IMR-90 (cell line): ENCODE measurements at regions not wholly inside any gene's neighbourhood (a gene's known extent, or its start where the extent isn't known, plus 50 kb on each side); places are given as distances from the start of the nearest gene placed in this dataset.

Experiments
- ATAC-seq: fragments of 200-7000 bp; cut with Tn5 transposase; 2 replicates; pipeline ENCODE4 v1.9.1; 2020; ENCODE audit warnings: low read depth, mild to moderate bottlenecking, moderate library complexity
- BruUV-seq: library from RNA; stranded (reverse); fragments of 400-500 nt; replicated peaks from 2 replicates; lab custom pipeline; 2021; lab: Mats Ljungman, UMichigan
- CTCF ChIA-PET: fragments of 300-600 bp; formaldehyde crosslinking; extraction: SDS; loops from one replicate; lab custom pipeline; 2021; ENCODE audit warnings: antibody characterized with exemption; lab: Yijun Ruan, JAX
- POLR2A ChIA-PET: fragments of 300-600 bp; sonication (Branson Sonifier 250); formaldehyde crosslinking; loops from one replicate; lab custom pipeline; 2022; ENCODE audit warnings: antibody characterized with exemption; ENCODE audit not compliant: unreplicated experiment; lab: Charles Lee
- DNase-seq: peaks from one replicate; pipeline ENCODE4 v3.0.0; 2013
- H2AFZ ChIP-seq: replicated peaks from 2 replicates; pipeline ENCODE3; 2013; ENCODE audit warnings: low read length, mild to moderate bottlenecking; ENCODE audit not compliant: poor library complexity
- H2AK5ac ChIP-seq: 2 replicates; pipeline ENCODE4 v1.6.1; 2013; ENCODE audit warnings: low read depth, low read length, inconsistent platforms
- H2AK9ac ChIP-seq: replicated peaks from 2 replicates; pipeline ENCODE3; 2013; ENCODE audit warnings: mild to moderate bottlenecking, low read depth, low read length, moderate library complexity; ENCODE audit not compliant: poor library complexity
- H2BK120ac ChIP-seq: 2 replicates; pipeline ENCODE4 v1.6.1; 2013; ENCODE audit warnings: low read depth, low read length, inconsistent platforms
- H2BK15ac ChIP-seq: 3 replicates; pipeline ENCODE4 v1.6.1; 2013; ENCODE audit warnings: low read depth, low read length, inconsistent platforms
- H2BK20ac ChIP-seq: 2 replicates; pipeline ENCODE4 v1.6.1; 2013; ENCODE audit warnings: low read depth, mild to moderate bottlenecking, inconsistent platforms, low read length, moderate library complexity
- H2BK5ac ChIP-seq: 2 replicates; pipeline ENCODE4 v1.6.1; 2013; ENCODE audit warnings: mild to moderate bottlenecking, low read depth, low read length, inconsistent platforms; ENCODE audit not compliant: poor library complexity, severe bottlenecking
- H3K14ac ChIP-seq: replicated peaks from 2 replicates; pipeline ENCODE4 v1.6.1; 2013; ENCODE audit warnings: low read depth, low read length, inconsistent platforms
- H3K18ac ChIP-seq: 2 replicates; pipeline ENCODE4 v1.6.1; 2013; ENCODE audit warnings: low read depth, low read length, control low read depth
- H3K23ac ChIP-seq: 2 replicates; pipeline ENCODE4 v1.6.1; 2013; ENCODE audit warnings: low read depth, low read length, inconsistent platforms
- H3K27ac ChIP-seq: 2 replicates; pipeline ENCODE4 v1.5.1; 2013; ENCODE audit warnings: mild to moderate bottlenecking, control low read depth, low read length; ENCODE audit not compliant: insufficient read depth
- H3K27me3 ChIP-seq: 2 replicates; pipeline ENCODE4 v1.6.1; 2013; ENCODE audit warnings: low read length; ENCODE audit not compliant: control insufficient read depth, insufficient read depth
- H3K36me3 ChIP-seq: 2 replicates; pipeline ENCODE4 v1.6.1; 2013; ENCODE audit warnings: low read length, mixed read lengths; ENCODE audit not compliant: control insufficient read depth, insufficient read depth
- H3K4ac ChIP-seq: 2 replicates; pipeline ENCODE4 v1.6.1; 2013; ENCODE audit warnings: low read depth, low read length, inconsistent platforms
- H3K4me1 ChIP-seq: 2 replicates; pipeline ENCODE4 v1.6.1; 2013; ENCODE audit warnings: low read length, mixed read lengths; ENCODE audit not compliant: control insufficient read depth, insufficient read depth
- H3K4me2 ChIP-seq: 2 replicates; pipeline ENCODE4 v1.6.1; 2013; ENCODE audit warnings: low read depth, mild to moderate bottlenecking, control low read depth, low read length, moderate library complexity
- H3K4me3 ChIP-seq: 2 replicates; pipeline ENCODE4 v1.5.1; 2013; ENCODE audit warnings: low read depth, mild to moderate bottlenecking, control low read depth, low read length, moderate library complexity; ENCODE audit not compliant: insufficient read depth
- H3K56ac ChIP-seq: 2 replicates; pipeline ENCODE4 v1.6.1; 2013; ENCODE audit warnings: low read length, inconsistent platforms; ENCODE audit not compliant: insufficient read depth; ENCODE audit errors: extremely low read depth
- H3K79me1 ChIP-seq, 2 experiments: 2 replicates each; pipeline ENCODE4 v1.6.1; 2013; ENCODE audit warnings: low read length in 2 of 2, inconsistent platforms in 1 of 2, low read depth in 1 of 2
- H3K9ac ChIP-seq: 2 replicates; pipeline ENCODE4 v1.6.1; 2013; ENCODE audit warnings: low read depth, low read length, control low read depth
- H3K9me1 ChIP-seq: 2 replicates; pipeline ENCODE4 v1.6.1; 2013; ENCODE audit warnings: low read length, inconsistent platforms; ENCODE audit not compliant: insufficient read depth
- H3K9me3 ChIP-seq: 2 replicates; pipeline ENCODE4 v1.6.1; 2013; ENCODE audit warnings: low read length; ENCODE audit not compliant: control insufficient read depth, insufficient read depth
- H4K20me1 ChIP-seq: 2 replicates; pipeline ENCODE4 v1.6.1; 2013; ENCODE audit warnings: low read length, inconsistent platforms; ENCODE audit not compliant: insufficient read depth
- H4K5ac ChIP-seq: 2 replicates; pipeline ENCODE4 v1.6.1; 2013; ENCODE audit warnings: mild to moderate bottlenecking, low read depth, low read length, control low read depth
- H4K8ac ChIP-seq, 2 experiments: 2 replicates each; pipeline ENCODE4 v1.6.1; 2013; ENCODE audit warnings: low read depth in 2 of 2, low read length in 2 of 2, control low read depth in 1 of 2, inconsistent platforms in 1 of 2
- H4K91ac ChIP-seq: 2 replicates; pipeline ENCODE4 v1.6.1; 2013; ENCODE audit warnings: low read depth, low read length, inconsistent platforms; ENCODE audit not compliant: insufficient read depth
- BHLHE40 ChIP-seq: fragments of 150-350 bp; IDR thresholded peaks from 2 replicates; pipeline ENCODE4 v1.6.1; 2016; ENCODE audit warnings: mild to moderate bottlenecking, low read depth, low read length
- CEBPB ChIP-seq: IDR thresholded peaks from 2 replicates; pipeline ENCODE4 v1.6.1; 2012; ENCODE audit warnings: low read depth, low read length, improper control_type of control experiment
- CHD1 ChIP-seq: IDR thresholded peaks from 2 replicates; pipeline ENCODE4 v1.6.1; 2012; ENCODE audit warnings: low read depth, low read length, improper control_type of control experiment
- CTCF ChIP-seq: conservative IDR thresholded peaks from 2 replicates; pipeline ENCODE4 v1.5.1; 2012; ENCODE audit warnings: mild to moderate bottlenecking, low read depth, low read length, improper control_type of control experiment
- ELK1 ChIP-seq: fragments of 150-350 bp; IDR thresholded peaks from 2 replicates; pipeline ENCODE4 v1.6.1; 2016; ENCODE audit warnings: low read depth, mild to moderate bottlenecking, low read length, moderate library complexity, borderline replicate concordance
- FOS ChIP-seq: fragments of 150-350 bp; IDR thresholded peaks from 2 replicates; pipeline ENCODE4 v1.6.1; 2016; ENCODE audit warnings: low read depth, low read length
- MAFK ChIP-seq: IDR thresholded peaks from 2 replicates; pipeline ENCODE4 v1.6.1; 2012; ENCODE audit warnings: low read depth, low read length, improper control_type of control experiment
- MAZ ChIP-seq: IDR thresholded peaks from 2 replicates; pipeline ENCODE4 v1.6.1; 2012; ENCODE audit warnings: low read depth, mild to moderate bottlenecking, low read length, improper control_type of control experiment, moderate library complexity, borderline replicate concordance
- MXI1 ChIP-seq: IDR thresholded peaks from 2 replicates; pipeline ENCODE4 v1.6.1; 2012; ENCODE audit warnings: low read depth, mild to moderate bottlenecking, low read length, moderate library complexity, borderline replicate concordance
- NFE2L2 ChIP-seq: fragments of 150-350 bp; IDR thresholded peaks from 2 replicates; pipeline ENCODE4 v1.6.1; 2016; ENCODE audit warnings: low read depth, mild to moderate bottlenecking, low read length
- POLR2A ChIP-seq: IDR thresholded peaks from 2 replicates; pipeline ENCODE4 v1.6.1; 2012; ENCODE audit warnings: mild to moderate bottlenecking, low read depth, low read length
- RAD21 ChIP-seq: IDR thresholded peaks from 2 replicates; pipeline ENCODE4 v1.6.1; 2012; ENCODE audit warnings: low read length, improper control_type of control experiment
- RCOR1 ChIP-seq: IDR thresholded peaks from 2 replicates; pipeline ENCODE4 v1.6.1; 2012; ENCODE audit warnings: mild to moderate bottlenecking, low read length, improper control_type of control experiment; ENCODE audit not compliant: insufficient replicate concordance
- RFX5 ChIP-seq: IDR thresholded peaks from 2 replicates; pipeline ENCODE4 v1.8.0; 2012; ENCODE audit warnings: low read depth, mild to moderate bottlenecking, low read length, moderate library complexity
- SMC3 ChIP-seq: fragments of 150-350 bp; IDR thresholded peaks from 2 replicates; pipeline ENCODE4 v1.6.1; 2016; ENCODE audit warnings: low read depth, mild to moderate bottlenecking, antibody characterized with exemption, low read length, moderate library complexity
- USF2 ChIP-seq: fragments of 150-350 bp; IDR thresholded peaks from 2 replicates; pipeline ENCODE4 v1.6.1; 2017; ENCODE audit warnings: mild to moderate bottlenecking, antibody characterized with exemption, low read length, low read depth
- dilution Hi-C: fragments of 300-500 bp; cut with HindIII; formaldehyde crosslinking; loops from one replicate; pipeline ENCODE4 v1.14.3; 2018; ENCODE audit warnings: low sequenced_read_pairs; ENCODE audit not compliant: unreplicated experiment
- in situ Hi-C: fragments of 300-500 bp; cut with MboI; formaldehyde crosslinking; loops from 3 replicates; pipeline ENCODE4 v1.14.3; 2019; ENCODE audit warnings: low sequenced_read_pairs, inconsistent platforms, mixed read lengths
- intact Hi-C: fragments of 100-400 bp; cut with micrococcal nuclease; formaldehyde crosslinking; loops from 2 replicates; pipeline ENCODE4 v1.10.0; 2022

GRCh38 chr6:144390886-144391285, 105.8 kb downstream of the UTRN start:
- Histone ChIP-seq H3K79me1 (peaks cover 23 to 39% of the 10 kb centered on the region in 2 experiments), H2BK120ac (no peak overlapping the region), H3K27me3 (no peaks in the 10 kb centered on the region), H3K4me2 (no peak overlapping the region), H3K14ac (no peak overlapping the region), H4K8ac (no peak overlapping the region), H4K5ac (no peak overlapping the region), H3K9ac (no peak overlapping the region), H2AK5ac (no peak overlapping the region), H2AFZ (no peak overlapping the region), H2BK15ac (no peak overlapping the region), H3K18ac (no peak overlapping the region), H2AK9ac (no peak overlapping the region), H3K23ac (no peak overlapping the region), H3K9me3 (no peaks in the 10 kb centered on the region), H3K27ac (no peak overlapping the region), H2BK5ac (no peak overlapping the region), H3K56ac (no peak overlapping the region), H4K20me1 (peaks cover 3% of the 10 kb centered on the region; the same call in 1 of the 2 replicates), H3K4me1 (0 out of 2 replicates have a peak, but pooled peaks cover 2% of the 10 kb centered on the region), H4K91ac (no peak overlapping the region), H2BK20ac (no peak overlapping the region), H3K4me3 (no peak overlapping the region), H3K9me1 (0 out of 2 replicates have a peak, but pooled peaks cover 4% of the 10 kb centered on the region), H3K4ac (no peak overlapping the region), H3K36me3 (no peaks in the 10 kb centered on the region)
- peak; percentile 13 for DNase-seq
- intact Hi-C loops, result no loop called here
- TF ChIP-seq MXI1 (no peak), NFE2L2 (no peak), POLR2A (no peak), ELK1 (no peak), CHD1 (no peak), MAZ (no peak), SMC3 (no peak), RFX5 (no peak), USF2 (no peak), MAFK (no peak), RAD21 (no peak), CTCF (no peak), BHLHE40 (no peak), RCOR1 (no peak), CEBPB (no peak), FOS (no peak)
- CTCF ChIA-PET, result no interaction called here
- no peak for ATAC-seq
- dilution Hi-C loops, result no loop called here
- in situ Hi-C loops, result no loop called here
- POLR2A ChIA-PET, result no interaction called here
- no TSS peak for BruUV-seq
